ENCODE measurements at regions not wholly inside any gene's neighbourhood (a gene's known extent, or its start where the extent isn't known, plus 50 kb on each side); places are given as distances from the start of the nearest gene placed in this dataset.

DNA sequence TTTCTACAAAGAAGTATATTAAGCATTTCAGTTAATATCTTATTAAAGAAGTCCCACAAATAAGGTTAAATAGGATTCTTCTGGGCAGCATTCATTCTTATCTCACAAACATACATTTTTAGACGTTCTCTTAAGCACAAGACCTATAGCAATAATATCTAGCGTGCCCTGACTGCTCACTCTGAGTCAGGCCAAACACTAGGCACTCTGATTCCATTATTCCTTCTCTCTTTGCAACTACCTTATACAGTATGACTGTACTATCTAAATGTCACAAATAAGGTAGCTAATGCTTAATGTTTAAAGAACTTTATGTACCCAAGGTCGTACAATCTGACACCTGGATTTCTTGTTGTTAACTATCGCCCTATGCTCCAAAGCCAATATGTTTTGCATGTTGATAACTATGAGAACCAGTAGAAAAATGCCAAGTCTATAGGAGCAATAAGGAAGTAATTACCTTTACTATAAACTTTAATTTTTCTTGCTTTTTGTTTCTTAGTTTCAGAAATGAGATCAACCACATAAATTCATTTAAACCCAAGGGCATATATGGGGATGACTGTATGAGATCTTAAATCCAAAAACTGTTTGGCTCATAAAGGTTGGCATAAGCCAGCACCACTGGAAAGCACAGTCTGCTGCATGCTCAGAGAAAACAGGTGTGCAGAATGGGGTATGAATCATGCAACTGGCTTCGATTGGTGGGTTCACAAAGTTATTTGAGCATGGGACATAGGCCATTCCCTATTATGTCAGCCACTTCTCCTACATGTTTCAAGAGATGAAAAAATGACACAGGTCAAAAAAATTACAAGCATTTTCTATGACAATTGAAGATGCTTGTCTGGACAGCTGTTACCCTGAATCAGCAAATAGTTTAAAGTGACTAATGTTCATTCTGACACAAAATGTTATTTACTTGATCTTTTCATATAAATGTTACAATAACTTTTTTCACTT lies 352.0 kb downstream of the IRS1 start:
- no peak overlapping the region for H3K4me3 ChIP-seq (replicated peaks; ENCODE audit: low read depth, low read length)
- TF ChIP-seq, protein P1, sequence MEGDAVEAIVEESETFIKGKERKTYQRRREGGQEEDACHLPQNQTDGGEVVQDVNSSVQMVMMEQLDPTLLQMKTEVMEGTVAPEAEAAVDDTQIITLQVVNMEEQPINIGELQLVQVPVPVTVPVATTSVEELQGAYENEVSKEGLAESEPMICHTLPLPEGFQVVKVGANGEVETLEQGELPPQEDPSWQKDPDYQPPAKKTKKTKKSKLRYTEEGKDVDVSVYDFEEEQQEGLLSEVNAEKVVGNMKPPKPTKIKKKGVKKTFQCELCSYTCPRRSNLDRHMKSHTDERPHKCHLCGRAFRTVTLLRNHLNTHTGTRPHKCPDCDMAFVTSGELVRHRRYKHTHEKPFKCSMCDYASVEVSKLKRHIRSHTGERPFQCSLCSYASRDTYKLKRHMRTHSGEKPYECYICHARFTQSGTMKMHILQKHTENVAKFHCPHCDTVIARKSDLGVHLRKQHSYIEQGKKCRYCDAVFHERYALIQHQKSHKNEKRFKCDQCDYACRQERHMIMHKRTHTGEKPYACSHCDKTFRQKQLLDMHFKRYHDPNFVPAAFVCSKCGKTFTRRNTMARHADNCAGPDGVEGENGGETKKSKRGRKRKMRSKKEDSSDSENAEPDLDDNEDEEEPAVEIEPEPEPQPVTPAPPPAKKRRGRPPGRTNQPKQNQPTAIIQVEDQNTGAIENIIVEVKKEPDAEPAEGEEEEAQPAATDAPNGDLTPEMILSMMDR (IDR thresholded peaks at IDR 0.05; ENCODE audit: low read length, missing control alignments): no peak
- peak; percentile 44 for DNase-seq (ENCODE audit: low read depth)

DNA sequence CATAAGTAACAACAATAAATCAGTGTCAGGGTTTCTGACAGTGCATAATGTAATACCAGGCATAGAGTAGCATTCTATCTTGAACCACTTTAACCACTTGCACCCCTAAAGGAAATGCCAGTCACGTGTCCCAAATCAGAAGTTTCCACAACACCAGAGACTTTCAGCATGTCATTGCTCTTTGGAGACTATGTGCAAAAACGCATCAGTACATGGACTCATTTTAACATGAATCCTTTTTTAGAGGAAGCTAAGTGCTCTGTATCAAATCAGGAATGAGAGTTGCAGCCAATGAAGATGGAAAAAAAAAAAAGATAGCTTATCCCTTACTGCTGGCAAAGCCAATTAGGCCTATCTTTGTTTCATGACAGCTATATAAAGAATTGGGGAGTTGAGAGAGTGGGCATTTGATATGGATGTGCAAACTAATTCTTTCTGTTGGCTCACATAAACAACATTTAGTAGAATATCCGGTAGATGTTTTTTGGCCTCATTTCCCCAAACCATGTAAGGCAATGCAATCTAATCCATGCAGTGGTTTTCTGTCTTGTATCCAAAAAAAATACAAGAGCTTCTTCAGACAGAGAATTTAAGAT lies 353.1 kb downstream of the IRS1 start:
- peak; percentile 76 for DNase-seq (ENCODE audit: low read depth)
- TF ChIP-seq, protein P1 (IDR thresholded peaks at IDR 0.05; ENCODE audit: low read length, missing control alignments): no peak

DNA sequence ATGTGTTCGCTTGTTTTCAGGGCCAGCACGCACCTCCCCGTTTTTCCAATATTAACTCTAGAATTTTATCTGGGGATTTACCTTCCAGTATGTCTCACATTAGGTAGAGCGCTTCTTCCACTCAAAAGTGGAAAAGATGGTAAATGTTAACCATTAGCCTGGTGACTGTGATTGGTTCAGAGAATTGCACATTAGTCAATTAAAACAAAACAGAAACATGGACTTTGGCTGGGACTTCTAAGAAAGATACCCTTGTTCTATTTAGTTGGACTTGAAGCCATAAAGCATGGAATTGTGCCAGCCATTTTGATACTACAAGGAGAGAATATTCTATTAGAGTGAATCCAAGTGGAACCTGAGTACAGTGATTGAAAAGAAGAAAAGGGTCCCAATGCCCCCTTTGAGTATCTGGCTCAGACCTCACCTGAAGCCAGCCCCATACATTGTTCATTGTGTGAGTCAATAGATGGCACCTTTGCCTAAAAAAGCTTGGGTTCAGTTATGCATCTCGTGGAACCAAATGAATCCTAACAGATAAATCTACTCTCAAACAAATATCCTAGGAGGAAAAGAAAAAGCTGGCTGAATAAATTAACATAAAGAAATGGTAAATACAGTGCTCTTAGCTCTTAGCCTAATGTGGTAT lies 354.3 kb downstream of the IRS1 start:
- H3K4me3 ChIP-seq (replicated peaks; ENCODE audit: low read depth, low read length): no peak overlapping the region
- TF ChIP-seq, protein P1 (IDR thresholded peaks at IDR 0.05; ENCODE audit: low read length, missing control alignments): no peak
- DNase-seq (ENCODE audit: low read depth): no peak

More for the DNA sequence above, 353.1 kb downstream of the IRS1 start:
- H3K4me3 ChIP-seq (replicated peaks; ENCODE audit: low read depth, low read length): no peak overlapping the region

DNA sequence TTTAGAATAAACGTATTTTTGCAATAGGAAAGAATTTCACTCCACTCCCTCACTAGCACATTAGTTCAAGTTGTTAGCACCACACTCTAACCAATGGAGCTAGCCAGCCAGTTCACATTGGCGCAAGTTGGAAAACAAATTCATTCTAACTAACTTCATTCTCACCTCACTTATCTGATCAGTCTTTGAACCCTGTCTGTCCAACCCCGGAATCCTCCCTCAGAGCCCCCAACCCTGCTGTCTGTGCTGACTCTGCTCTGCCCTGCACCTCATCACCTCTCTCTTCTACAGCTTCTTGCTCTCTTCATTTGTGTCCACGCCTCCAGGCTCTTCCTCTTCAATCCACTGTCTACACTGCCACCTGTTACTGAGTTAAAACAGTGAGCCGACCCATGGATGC lies 356.5 kb downstream of the IRS1 start:
- no peak overlapping the region for H3K4me3 ChIP-seq (replicated peaks; ENCODE audit: low read depth, low read length)
- no peak for DNase-seq (ENCODE audit: low read depth)
- TF ChIP-seq, protein P1 (IDR thresholded peaks at IDR 0.05; ENCODE audit: low read length, missing control alignments): no peak

DNA sequence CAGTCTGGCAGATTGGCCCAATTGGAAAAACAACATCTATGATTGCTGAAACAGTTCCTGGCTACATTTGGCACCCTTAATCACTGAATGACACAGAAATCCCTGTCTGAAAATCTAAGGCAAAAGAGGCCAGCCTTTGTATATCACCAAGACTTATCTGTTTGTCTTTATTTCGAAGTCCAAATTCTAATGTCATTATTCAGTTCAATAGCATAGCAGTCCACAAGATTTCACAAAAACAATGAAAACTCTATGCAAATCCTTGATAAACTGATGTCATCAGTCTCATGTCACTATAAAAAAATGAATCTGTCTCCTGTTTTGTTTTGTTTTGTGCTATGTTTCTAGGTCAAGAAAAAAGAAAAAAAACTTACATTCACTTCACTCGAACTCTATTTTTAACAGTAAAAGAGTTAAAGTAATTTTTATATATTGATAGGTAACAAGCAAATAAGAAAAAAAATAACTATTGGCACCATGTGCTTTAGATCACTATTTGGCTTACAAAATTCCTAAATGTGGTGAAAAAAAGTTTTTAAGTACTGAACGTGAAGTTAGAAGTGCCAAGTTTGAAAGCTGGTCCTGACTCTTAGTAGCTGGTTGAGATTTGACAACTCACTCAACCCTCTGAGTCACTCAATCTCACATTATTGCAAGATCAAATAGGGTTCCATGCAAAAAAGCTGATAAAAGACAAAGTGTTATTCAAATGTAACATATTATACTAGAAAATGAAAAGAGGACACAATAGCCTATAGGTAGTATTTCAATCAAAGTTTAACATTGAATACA lies 359.3 kb downstream of the IRS1 start:
- DNase-seq (ENCODE audit: low read depth): peak; percentile 60
- H3K4me3 ChIP-seq (replicated peaks; ENCODE audit: low read depth, low read length): no peak overlapping the region
- TF ChIP-seq, protein P1 (IDR thresholded peaks at IDR 0.05; ENCODE audit: low read length, missing control alignments): no peak

DNA sequence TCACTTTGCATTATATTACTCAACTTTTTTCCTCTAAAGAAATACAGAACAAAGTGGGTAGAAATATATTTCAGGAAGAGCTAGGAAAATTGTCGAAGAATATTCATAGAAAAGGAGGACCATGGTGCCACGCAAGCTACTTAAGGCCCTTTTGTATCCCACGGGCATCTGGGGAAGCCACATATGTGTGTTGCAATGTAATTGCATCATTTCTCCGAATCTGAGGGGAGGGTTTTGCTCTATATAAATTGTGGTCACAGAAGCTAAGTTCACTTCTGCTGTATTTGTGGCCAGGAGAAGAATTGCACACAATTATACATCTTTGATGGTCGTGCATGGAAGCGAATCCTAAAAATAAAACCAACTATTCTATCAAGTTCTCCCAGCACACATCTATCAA lies 360.3 kb downstream of the IRS1 start:
- no peak for DNase-seq (ENCODE audit: low read depth)
- TF ChIP-seq, protein P1 (IDR thresholded peaks at IDR 0.05; ENCODE audit: low read length, missing control alignments): no peak
- H3K4me3 ChIP-seq (replicated peaks; ENCODE audit: low read depth, low read length): no peak overlapping the region

Data from fibroblast of pulmonary artery (primary cell).